Neural crest cell (in vitro differentiated cells): ENCODE measurements at regions not wholly inside any gene's neighbourhood (a gene's known extent, or its start where the extent isn't known, plus 50 kb on each side); places are given as distances from the start of the nearest gene placed in this dataset.
A peak's percentile ranks its signal among the peaks of the same experiment; 100 is the strongest.

ENCODE experiments used
- DNase-seq: peaks from one replicate; pipeline ENCODE4 v3.0.0; 2021; ENCODE audit warnings: low read depth, mixed read lengths, low spot score
- H3K27ac Mint-ChIP-seq: one replicate; pipeline ENCODE4 v1.8.0; 2021; ENCODE audit warnings: mild to moderate bottlenecking, mixed read lengths; ENCODE audit not compliant: unreplicated experiment
- H3K27me3 Mint-ChIP-seq: 2 replicates; pipeline ENCODE4 v1.8.0; 2021; ENCODE audit warnings: low read depth, mild to moderate bottlenecking, mixed read lengths
- H3K36me3 Mint-ChIP-seq: 2 replicates; pipeline ENCODE4 v1.8.0; 2021; ENCODE audit warnings: low read depth, mild to moderate bottlenecking, mixed read lengths
- H3K4me1 Mint-ChIP-seq: 2 replicates; pipeline ENCODE4 v1.8.0; 2021; ENCODE audit warnings: mixed read lengths
- H3K4me3 Mint-ChIP-seq: one replicate; pipeline ENCODE4 v1.8.0; 2021; ENCODE audit warnings: mild to moderate bottlenecking, mixed read lengths
- H3K9me3 Mint-ChIP-seq: 2 replicates; pipeline ENCODE4 v1.8.0; 2021; ENCODE audit warnings: mixed read lengths
- CTCF ChIP-seq: fragments of 200-600 bp; sonication (generic); conservative IDR thresholded peaks from 2 replicates; pipeline ENCODE4 v1.5.0; 2021; ENCODE audit warnings: antibody characterized with exemption, mild to moderate bottlenecking

GRCh38 chr3:13704174-13704573, 155.2 kb downstream of the FBLN2 start:
- Mint-ChIP-seq H3K36me3 (peaks cover 10% of the 10 kb centered on the region), H3K27me3 (peaks cover 17% of the 10 kb centered on the region), H3K27ac (no peak overlapping the region), H3K4me3 (no peak overlapping the region), H3K4me1 (peaks cover 6% of the 10 kb centered on the region), H3K9me3 (peaks cover 44% of the 10 kb centered on the region)
- no peak for DNase-seq
- no peak for TF ChIP-seq CTCF

GRCh38 chr3:13703071-13703470, 154.1 kb downstream of the FBLN2 start:
- no peak for DNase-seq
- Mint-ChIP-seq H3K36me3 (peaks cover 7% of the 10 kb centered on the region), H3K9me3 (peaks cover 37% of the 10 kb centered on the region), H3K27me3 (peaks cover 13% of the 10 kb centered on the region), H3K27ac (no peak overlapping the region), H3K4me3 (no peak overlapping the region), H3K4me1 (peaks cover 14% of the 10 kb centered on the region)
- no peak for TF ChIP-seq CTCF

GRCh38 chr3:13702286-13702685, 153.4 kb downstream of the FBLN2 start:
- peak overlapping the region; percentile 27 for H3K27ac Mint-ChIP-seq
- peaks cover 12% of the 10 kb centered on the region for H3K27me3 Mint-ChIP-seq
- peaks cover 7% of the 10 kb centered on the region for H3K36me3 Mint-ChIP-seq
- no peak for DNase-seq
- peaks cover 15% of the 10 kb centered on the region for H3K4me1 Mint-ChIP-seq
- TF ChIP-seq CTCF: no peak
- H3K4me3 Mint-ChIP-seq: no peak overlapping the region
- peaks cover 29% of the 10 kb centered on the region for H3K9me3 Mint-ChIP-seq

- H3K4me3 Mint-ChIP-seq: no peak overlapping the region
- H3K27me3 Mint-ChIP-seq: peaks cover 10% of the 10 kb centered on the region
- no peak overlapping the region for H3K27ac Mint-ChIP-seq
- DNase-seq: no peak
- peaks cover 22% of the 10 kb centered on the region for H3K9me3 Mint-ChIP-seq
- TF ChIP-seq CTCF: no peak
- peaks cover 7% of the 10 kb centered on the region for H3K36me3 Mint-ChIP-seq
- H3K4me1 Mint-ChIP-seq: peaks cover 15% of the 10 kb centered on the region
Observed at GRCh38 chr3:13700889-13701288, 152.0 kb downstream of the FBLN2 start.

- H3K4me3 Mint-ChIP-seq: no peak overlapping the region
- no peak for DNase-seq
- H3K27ac Mint-ChIP-seq: no peak overlapping the region
- no peak for TF ChIP-seq CTCF
- H3K36me3 Mint-ChIP-seq: peaks cover 3% of the 10 kb centered on the region
- H3K4me1 Mint-ChIP-seq: peaks cover 15% of the 10 kb centered on the region
- peaks cover 8% of the 10 kb centered on the region for H3K27me3 Mint-ChIP-seq
- peaks cover 17% of the 10 kb centered on the region for H3K9me3 Mint-ChIP-seq
Observed at GRCh38 chr3:13700362-13700761, 151.4 kb downstream of the FBLN2 start.

- no peak overlapping the region for H3K27ac Mint-ChIP-seq
- no peak for DNase-seq
- H3K9me3 Mint-ChIP-seq: peaks cover 3% of the 10 kb centered on the region
- peaks cover 15% of the 10 kb centered on the region for H3K4me1 Mint-ChIP-seq
- H3K4me3 Mint-ChIP-seq: no peak overlapping the region
- peaks cover 3% of the 10 kb centered on the region for H3K27me3 Mint-ChIP-seq
- no peak for TF ChIP-seq CTCF
- H3K36me3 Mint-ChIP-seq: no peaks in the 10 kb centered on the region
Observed at GRCh38 chr3:13696699-13697098, 147.8 kb downstream of the FBLN2 start.
